SU-DHL-6 (cell line): ENCODE measurements at regions not wholly inside any gene's neighbourhood (a gene's known extent, or its start where the extent isn't known, plus 50 kb on each side); places are given as distances from the start of the nearest gene placed in this dataset.
A peak's percentile ranks its signal among the peaks of the same experiment; 100 is the strongest.

ENCODE experiments used
- H2AFZ ChIP-seq: fragments of 200-600 bp; sonication (generic); 2 replicates; pipeline ENCODE4 v1.6.1; 2014; ENCODE audit warnings: low read depth, mild to moderate bottlenecking, moderate library complexity, mixed read lengths, antibody characterized with exemption, low read length; ENCODE audit not compliant: severe bottlenecking
- H3F3A ChIP-seq: fragments of 200-600 bp; shearing (Covaris generic); 2 replicates; pipeline ENCODE4 v1.6.0; 2016; ENCODE audit warnings: antibody characterized with exemption, mild to moderate bottlenecking; ENCODE audit not compliant: insufficient read depth
- H3K27ac ChIP-seq: fragments of 200-600 bp; sonication (generic); 2 replicates; pipeline ENCODE4 v1.5.1; 2016; ENCODE audit warnings: low read depth, mild to moderate bottlenecking, low read length, moderate library complexity, mixed read lengths
- H3K27me3 ChIP-seq: fragments of 200-600 bp; sonication (generic), shearing (Covaris generic); 2 replicates; pipeline ENCODE4 v1.6.0; 2014; ENCODE audit warnings: mild to moderate bottlenecking, low read length
- H3K36me3 ChIP-seq: fragments of 200-600 bp; sonication (generic); 2 replicates; pipeline ENCODE4 v1.6.1; 2014; ENCODE audit warnings: mild to moderate bottlenecking, low read length, mixed read lengths
- H3K4me2 ChIP-seq: fragments of 300-600, 200-600 bp; shearing (Covaris generic), sonication (generic); 2 replicates; pipeline ENCODE4 v1.6.0; 2014; ENCODE audit warnings: low read length, low read depth, mild to moderate bottlenecking; ENCODE audit not compliant: poor library complexity, severe bottlenecking
- H3K4me3 ChIP-seq: fragments of 200-600 bp; sonication (generic); 2 replicates; pipeline ENCODE4 v1.5.1; 2014; ENCODE audit warnings: antibody characterized with exemption, low read length, mild to moderate bottlenecking, mixed read lengths; ENCODE audit not compliant: insufficient read depth, poor library complexity, severe bottlenecking
- H3K79me2 ChIP-seq: fragments of 200-600 bp; sonication (generic); 2 replicates; pipeline ENCODE4 v1.6.1; 2014; ENCODE audit warnings: mild to moderate bottlenecking, low read length, moderate library complexity; ENCODE audit not compliant: insufficient read depth
- H3K9ac ChIP-seq: fragments of 200-600 bp; sonication (generic); 2 replicates; pipeline ENCODE4 v1.7.0; 2014; ENCODE audit warnings: mild to moderate bottlenecking, low read length
- H3K9me2 ChIP-seq: fragments of 200-600 bp; sonication (generic); replicated peaks from 2 replicates; pipeline ENCODE4 v1.6.1; 2014; ENCODE audit warnings: low read length; ENCODE audit not compliant: insufficient read depth
- H3K9me3 ChIP-seq: fragments of 200-600 bp; sonication (generic); 2 replicates; pipeline ENCODE4 v1.6.1; 2014; ENCODE audit warnings: low read length, mixed read lengths; ENCODE audit not compliant: insufficient read depth
- H4K20me1 ChIP-seq: fragments of 200-600 bp; sonication (generic); 2 replicates; pipeline ENCODE4 v1.6.1; 2014; ENCODE audit warnings: low read depth, mild to moderate bottlenecking, antibody characterized with exemption, low read length, moderate library complexity, mixed read lengths
- CTCF ChIP-seq: fragments of 200-600 bp; sonication (generic); IDR thresholded peaks from one replicate; pipeline ENCODE4 v1.5.1; 2017; ENCODE audit warnings: antibody characterized with exemption, mild to moderate bottlenecking, low read length, moderate library complexity; ENCODE audit not compliant: insufficient read depth, poor library complexity, severe bottlenecking
- EZH2phosphoT487 ChIP-seq: fragments of 200-600 bp; sonication (generic), shearing (Covaris generic); conservative IDR thresholded peaks from 2 replicates; pipeline ENCODE4 v1.6.1; 2018; ENCODE audit warnings: mild to moderate bottlenecking, antibody characterized with exemption, low read length, moderate library complexity, mixed read lengths

- no peaks in the 10 kb centered on the region for H3K9me2 ChIP-seq
- H3K27me3 ChIP-seq: no peaks in the 10 kb centered on the region
- H3K79me2 ChIP-seq: no peaks in the 10 kb centered on the region
- H3K4me3 ChIP-seq: no peak overlapping the region
- TF ChIP-seq EZH2phosphoT487 (no peak), CTCF (no peak)
- no peaks in the 10 kb centered on the region for H4K20me1 ChIP-seq
- no peak overlapping the region for H3K27ac ChIP-seq
- no peak overlapping the region for H3K4me2 ChIP-seq
- H2AFZ ChIP-seq: no peak overlapping the region
- H3K36me3 ChIP-seq: no peaks in the 10 kb centered on the region
- no peaks in the 10 kb centered on the region for H3F3A ChIP-seq
- no peak overlapping the region for H3K9ac ChIP-seq
- no peaks in the 10 kb centered on the region for H3K9me3 ChIP-seq
These were observed 756.4 kb upstream of the IGFBP7 start for GRCh38 chr4:57866468-57867171.

GRCh38 chr4:57865264-57865663 is 755.1 kb upstream of the IGFBP7 start:
- TF ChIP-seq EZH2phosphoT487: no peak
- no peak for TF ChIP-seq CTCF
- no peaks in the 10 kb centered on the region for H3K9me3 ChIP-seq
- H2AFZ ChIP-seq: peak overlapping the region; percentile 26
- no peaks in the 10 kb centered on the region for H4K20me1 ChIP-seq
- H3K4me2 ChIP-seq: peak overlapping the region; percentile 44
- no peaks in the 10 kb centered on the region for H3K9me2 ChIP-seq
- no peaks in the 10 kb centered on the region for H3F3A ChIP-seq
- H3K79me2 ChIP-seq: no peaks in the 10 kb centered on the region
- no peak overlapping the region for H3K4me3 ChIP-seq
- no peaks in the 10 kb centered on the region for H3K36me3 ChIP-seq
- H3K27ac ChIP-seq: no peak overlapping the region
- H3K27me3 ChIP-seq: no peaks in the 10 kb centered on the region
- H3K9ac ChIP-seq: no peak overlapping the region

GRCh38 chr4:57854748-57855147 is 744.6 kb upstream of the IGFBP7 start:
- no peaks in the 10 kb centered on the region for H4K20me1 ChIP-seq
- no peak overlapping the region for H3K4me3 ChIP-seq
- no peaks in the 10 kb centered on the region for H3K9me2 ChIP-seq
- no peaks in the 10 kb centered on the region for H3K79me2 ChIP-seq
- H3K9ac ChIP-seq: no peak overlapping the region
- no peaks in the 10 kb centered on the region for H3K27me3 ChIP-seq
- no peaks in the 10 kb centered on the region for H3F3A ChIP-seq
- no peaks in the 10 kb centered on the region for H3K9me3 ChIP-seq
- H3K27ac ChIP-seq: no peak overlapping the region
- no peak for TF ChIP-seq CTCF
- no peak for TF ChIP-seq EZH2phosphoT487
- no peaks in the 10 kb centered on the region for H3K36me3 ChIP-seq
- H2AFZ ChIP-seq: peak overlapping the region; percentile 17
- peak overlapping the region; percentile 59 for H3K4me2 ChIP-seq

- Histone ChIP-seq H3K4me2 (no peak overlapping the region), H2AFZ (no peak overlapping the region), H3K9me3 (no peaks in the 10 kb centered on the region), H3K27me3 (no peaks in the 10 kb centered on the region), H3K9ac (no peak overlapping the region), H3F3A (no peaks in the 10 kb centered on the region), H3K4me3 (no peak overlapping the region), H3K27ac (no peak overlapping the region), H3K79me2 (no peaks in the 10 kb centered on the region), H4K20me1 (no peaks in the 10 kb centered on the region), H3K36me3 (no peaks in the 10 kb centered on the region), H3K9me2 (no peaks in the 10 kb centered on the region)
- no peak for TF ChIP-seq EZH2phosphoT487
- no peak for TF ChIP-seq CTCF
These were observed 740.0 kb upstream of the IGFBP7 start for GRCh38 chr4:57850141-57850540.
